ENCODE measurements at regions not wholly inside any gene's neighbourhood (a gene's known extent, or its start where the extent isn't known, plus 50 kb on each side); places are given as distances from the start of the nearest gene placed in this dataset.

DNA sequence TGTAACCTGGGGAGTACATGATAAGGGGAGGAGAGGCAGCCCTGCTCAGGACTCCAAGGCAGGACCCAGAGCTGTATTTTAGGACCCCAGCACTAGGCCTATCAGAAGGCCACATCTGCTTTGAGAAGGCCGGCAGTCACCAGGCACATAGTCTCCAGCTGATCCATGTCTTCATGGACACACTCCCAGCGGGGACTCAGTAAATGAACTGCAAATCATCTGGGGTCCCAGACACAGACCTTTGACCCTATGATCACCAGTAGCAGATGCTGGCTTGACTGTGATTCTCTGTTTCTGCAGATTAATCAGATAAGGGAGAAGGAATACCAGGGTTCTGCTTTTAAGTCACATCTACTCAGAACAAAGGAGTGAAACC lies 341.4 kb upstream of the PODXL start:
- H3K9ac ChIP-seq (ENCODE audit: low read length): no peak overlapping the region
- H3K4me3 ChIP-seq (ENCODE audit: low read length): no peak overlapping the region
- H3K27ac ChIP-seq (ENCODE audit: low read depth, low read length): no peak overlapping the region
- H3K4me1 ChIP-seq (ENCODE audit: control insufficient read depth, insufficient read depth, low read length): no peaks in the 10 kb centered on the region
- H3K36me3 ChIP-seq (ENCODE audit: control insufficient read depth, insufficient read depth, low read length): no peaks in the 10 kb centered on the region
- no peaks in the 10 kb centered on the region for H3K27me3 ChIP-seq (ENCODE audit: control insufficient read depth, insufficient read depth, low read length)

DNA sequence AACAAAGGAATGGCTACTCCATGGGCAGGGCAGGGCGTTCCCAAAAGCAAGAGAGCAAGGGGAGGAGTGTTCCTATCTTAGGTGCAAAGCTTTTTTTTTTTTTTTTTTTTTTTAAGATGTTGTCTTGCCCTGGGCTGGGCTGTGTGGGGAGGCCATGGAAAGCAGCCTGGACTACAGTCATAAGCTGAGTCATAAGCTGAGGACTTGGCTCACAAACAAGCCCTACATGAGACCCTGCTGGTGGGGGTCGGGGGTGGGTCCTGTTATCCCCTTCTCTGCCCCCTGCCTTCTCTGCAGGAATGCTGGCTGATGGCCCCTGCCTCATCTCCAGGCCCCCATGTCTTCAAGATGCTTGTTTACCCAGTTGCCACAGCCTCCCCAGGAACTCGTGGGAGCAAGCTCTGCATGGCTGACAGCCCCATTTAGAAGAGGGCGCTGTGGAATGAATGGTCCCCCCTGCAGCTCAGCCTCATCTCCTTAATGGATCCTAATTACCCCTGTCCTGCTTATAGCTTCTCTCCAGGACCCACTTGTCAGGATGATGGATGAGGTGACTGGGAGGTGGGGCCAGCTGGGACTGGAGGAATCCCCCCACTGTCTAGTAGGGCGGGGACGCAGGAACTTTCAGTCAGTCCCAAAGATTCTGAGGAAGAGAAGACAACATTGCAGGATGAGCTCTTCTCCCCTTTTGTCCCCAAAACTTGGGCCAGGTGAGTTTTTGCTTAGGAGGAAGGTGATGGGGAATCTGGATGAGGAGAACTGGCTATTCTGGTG lies 340.8 kb upstream of the PODXL start:
- Histone ChIP-seq H3K9ac (ENCODE audit: low read length) (no peak overlapping the region), H3K36me3 (ENCODE audit: control insufficient read depth, insufficient read depth, low read length) (no peaks in the 10 kb centered on the region), H3K27ac (ENCODE audit: low read depth, low read length) (no peak overlapping the region), H3K4me1 (ENCODE audit: control insufficient read depth, insufficient read depth, low read length) (no peaks in the 10 kb centered on the region), H3K4me3 (ENCODE audit: low read length) (no peak overlapping the region), H3K27me3 (ENCODE audit: control insufficient read depth, insufficient read depth, low read length) (no peaks in the 10 kb centered on the region)

DNA sequence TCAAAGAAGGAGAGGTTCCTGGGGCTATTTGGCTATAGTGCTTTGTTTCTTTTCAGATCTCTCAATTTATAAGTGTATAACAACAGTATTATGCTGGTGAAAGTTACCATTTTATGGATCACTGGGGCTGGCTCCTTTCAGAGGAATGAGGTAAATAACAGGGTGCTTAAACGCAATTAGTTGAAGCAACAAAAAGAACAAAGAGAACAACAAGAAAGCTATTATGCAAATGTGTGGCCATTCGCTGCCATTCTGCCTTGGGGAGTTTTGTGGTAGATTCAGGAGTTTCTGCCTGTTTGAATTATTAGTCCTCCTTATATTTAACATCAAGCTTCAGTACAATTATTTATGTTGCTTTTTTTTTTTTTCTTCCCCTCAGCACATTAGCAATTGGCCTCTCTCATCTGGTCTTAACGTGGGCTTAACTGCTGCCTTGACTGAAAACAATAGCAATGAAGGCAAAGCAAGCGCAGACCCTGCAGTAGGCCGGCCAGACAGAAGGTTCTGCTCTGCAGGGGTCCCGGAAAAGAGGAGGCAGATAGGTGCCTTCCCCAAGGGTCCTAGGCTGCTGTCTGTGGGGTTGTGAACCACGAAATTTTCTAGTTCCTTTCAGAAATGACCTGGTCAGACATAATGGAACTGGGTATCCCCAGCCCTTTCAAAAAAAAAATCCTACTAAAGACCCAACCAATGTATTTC lies 339.9 kb upstream of the PODXL start:
- Histone ChIP-seq H3K4me1 (ENCODE audit: control insufficient read depth, insufficient read depth, low read length) (no peaks in the 10 kb centered on the region), H3K27ac (ENCODE audit: low read depth, low read length) (no peak overlapping the region), H3K9ac (ENCODE audit: low read length) (no peak overlapping the region), H3K36me3 (ENCODE audit: control insufficient read depth, insufficient read depth, low read length) (no peaks in the 10 kb centered on the region), H3K4me3 (ENCODE audit: low read length) (no peak overlapping the region), H3K27me3 (ENCODE audit: control insufficient read depth, insufficient read depth, low read length) (no peaks in the 10 kb centered on the region)

DNA sequence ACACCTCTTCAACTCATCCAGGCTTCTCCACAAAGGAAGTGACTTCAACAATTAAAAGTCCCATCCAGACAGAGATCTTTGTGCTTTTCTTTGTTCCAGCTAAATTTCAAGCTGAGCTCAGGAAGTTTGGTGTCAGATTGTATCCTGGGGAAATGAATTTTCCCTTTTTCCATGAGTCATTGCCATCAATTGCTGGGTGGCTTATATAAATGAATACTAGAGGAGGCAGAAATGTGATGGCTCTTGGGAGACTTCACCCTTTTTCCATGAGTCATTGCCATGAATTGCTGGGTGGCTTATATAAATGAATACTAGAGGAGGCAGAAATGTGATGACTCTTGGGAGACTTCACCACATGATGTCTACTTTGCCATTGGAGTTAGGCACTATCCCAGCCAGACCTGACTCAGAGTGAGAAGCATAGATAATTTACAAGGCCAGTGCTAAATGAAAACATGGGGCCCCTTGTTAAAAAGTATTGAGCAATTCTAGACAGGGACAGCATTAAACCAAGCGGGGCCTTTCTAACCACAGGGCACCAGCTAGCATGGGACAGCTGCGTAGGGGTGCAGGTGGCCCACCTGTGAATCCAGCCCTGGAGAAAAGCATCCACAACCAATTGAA lies 339.2 kb upstream of the PODXL start:
- Histone ChIP-seq H3K27ac (ENCODE audit: low read depth, low read length) (no peak overlapping the region), H3K9ac (ENCODE audit: low read length) (no peak overlapping the region), H3K36me3 (ENCODE audit: control insufficient read depth, insufficient read depth, low read length) (no peaks in the 10 kb centered on the region), H3K4me3 (ENCODE audit: low read length) (no peak overlapping the region), H3K4me1 (ENCODE audit: control insufficient read depth, insufficient read depth, low read length) (no peaks in the 10 kb centered on the region), H3K27me3 (ENCODE audit: control insufficient read depth, insufficient read depth, low read length) (no peaks in the 10 kb centered on the region)

DNA sequence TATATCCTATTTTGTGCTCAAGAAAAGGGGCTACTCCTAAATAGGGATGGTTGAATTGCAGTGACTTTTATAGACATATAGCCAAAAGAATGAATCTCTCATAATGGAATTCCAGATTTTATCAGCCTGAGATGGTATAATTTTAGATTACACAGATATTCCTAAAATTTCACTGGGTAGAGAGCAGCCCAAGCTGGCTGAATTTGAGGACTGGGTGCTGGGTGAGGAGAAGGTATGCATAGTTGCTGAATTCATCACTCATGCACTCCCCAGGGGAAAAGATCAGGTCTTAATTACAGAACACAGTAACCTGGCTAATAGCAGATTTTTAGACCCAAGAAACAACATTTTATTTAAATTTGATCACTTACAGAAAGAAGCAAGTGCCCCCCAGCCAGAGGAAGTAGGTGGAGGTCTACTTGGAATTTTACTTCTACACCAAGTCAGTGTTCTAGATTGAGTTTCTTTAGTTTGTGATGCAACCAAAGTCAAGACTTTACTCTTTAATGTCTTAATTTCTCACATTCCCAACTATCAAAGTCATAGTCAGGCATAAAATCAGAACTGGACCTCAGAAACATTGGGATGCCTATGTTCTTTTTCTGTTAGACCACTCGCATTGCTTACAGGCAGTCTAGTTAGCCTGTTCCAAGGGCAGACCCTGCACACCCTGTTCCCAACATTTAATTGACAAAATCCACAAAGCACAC lies 337.4 kb upstream of the PODXL start:
- H3K36me3 ChIP-seq (ENCODE audit: control insufficient read depth, insufficient read depth, low read length): no peaks in the 10 kb centered on the region
- H3K27me3 ChIP-seq (ENCODE audit: control insufficient read depth, insufficient read depth, low read length): no peaks in the 10 kb centered on the region
- H3K4me1 ChIP-seq (ENCODE audit: control insufficient read depth, insufficient read depth, low read length): no peaks in the 10 kb centered on the region
- H3K9ac ChIP-seq (ENCODE audit: low read length): no peak overlapping the region
- no peak overlapping the region for H3K27ac ChIP-seq (ENCODE audit: low read depth, low read length)
- no peak overlapping the region for H3K4me3 ChIP-seq (ENCODE audit: low read length)

DNA sequence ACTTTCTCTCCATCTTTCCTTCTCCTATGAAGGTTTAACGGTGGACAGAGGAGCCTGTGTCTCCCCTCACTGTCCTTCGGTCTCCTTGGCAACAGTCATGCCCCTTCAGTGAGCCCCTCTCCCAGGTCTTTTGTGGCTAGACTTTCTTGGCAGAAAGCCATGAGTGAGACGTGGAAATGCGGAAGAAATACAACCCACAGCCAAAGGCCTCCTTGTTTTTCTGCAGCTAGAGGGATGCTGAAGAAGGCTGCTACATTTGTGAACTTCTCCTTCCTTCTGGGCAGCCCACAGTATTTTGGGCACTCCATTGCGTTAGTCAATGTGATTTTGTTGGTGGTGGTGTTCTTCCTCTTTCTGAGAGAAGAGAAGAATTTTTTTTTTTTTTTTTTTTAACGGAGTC lies 333.7 kb upstream of the PODXL start:
- Histone ChIP-seq H3K4me1 (ENCODE audit: control insufficient read depth, insufficient read depth, low read length) (no peaks in the 10 kb centered on the region), H3K4me3 (ENCODE audit: low read length) (no peak overlapping the region), H3K36me3 (ENCODE audit: control insufficient read depth, insufficient read depth, low read length) (no peaks in the 10 kb centered on the region), H3K27ac (ENCODE audit: low read depth, low read length) (no peak overlapping the region), H3K9ac (ENCODE audit: low read length) (no peak overlapping the region), H3K27me3 (ENCODE audit: control insufficient read depth, insufficient read depth, low read length) (no peaks in the 10 kb centered on the region)

DNA sequence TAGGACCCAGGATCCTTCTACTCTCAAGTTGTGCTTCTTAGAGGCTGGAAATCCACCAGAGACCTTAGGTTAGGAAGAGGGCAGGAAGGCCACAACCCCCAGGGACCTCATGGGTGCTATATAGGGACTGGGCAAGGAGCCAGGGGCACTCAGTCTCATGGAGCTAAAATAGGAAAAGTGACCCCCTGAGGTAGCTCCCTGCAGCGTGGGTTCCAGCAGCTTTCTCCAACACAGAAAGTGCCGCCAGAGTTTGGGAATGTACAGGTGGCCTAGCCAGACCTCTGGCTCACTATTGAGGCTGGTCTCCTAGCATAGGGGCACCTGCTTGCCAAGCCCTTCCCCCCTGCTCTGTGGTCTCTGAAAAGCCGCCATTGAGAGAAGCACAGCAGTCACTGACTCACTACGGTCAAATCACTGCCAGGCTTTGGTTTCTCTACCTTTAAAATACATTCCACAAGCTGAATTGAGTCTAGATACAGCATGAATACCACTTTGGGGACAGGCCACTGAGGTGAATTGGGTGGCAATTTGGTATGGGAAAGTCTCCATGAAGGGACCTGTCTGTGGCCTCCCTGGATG lies 333.2 kb upstream of the PODXL start:
- no peaks in the 10 kb centered on the region for H3K4me1 ChIP-seq (ENCODE audit: control insufficient read depth, insufficient read depth, low read length)
- no peaks in the 10 kb centered on the region for H3K36me3 ChIP-seq (ENCODE audit: control insufficient read depth, insufficient read depth, low read length)
- H3K4me3 ChIP-seq (ENCODE audit: low read length): no peak overlapping the region
- no peaks in the 10 kb centered on the region for H3K27me3 ChIP-seq (ENCODE audit: control insufficient read depth, insufficient read depth, low read length)
- H3K9ac ChIP-seq (ENCODE audit: low read length): no peak overlapping the region
- no peak overlapping the region for H3K27ac ChIP-seq (ENCODE audit: low read depth, low read length)

DNA sequence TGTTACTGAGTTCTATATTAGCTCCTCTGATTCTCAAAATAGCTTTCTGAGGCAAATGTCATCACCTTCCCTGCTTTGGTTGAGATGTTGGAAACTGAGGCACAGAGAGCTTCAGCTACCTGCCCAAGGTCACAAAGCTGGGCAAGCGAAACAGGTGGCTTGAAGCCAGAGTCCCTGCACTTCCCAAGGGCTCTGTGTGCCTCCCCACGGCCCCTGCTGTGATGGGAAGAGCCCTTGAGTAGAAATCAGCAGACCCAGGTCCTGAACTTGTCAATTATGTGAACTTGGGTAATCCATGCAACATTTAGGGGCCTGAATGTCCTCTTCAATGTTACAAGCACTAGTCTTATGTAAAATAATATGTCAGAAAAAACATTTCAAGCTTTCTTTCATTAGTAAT lies 327.3 kb upstream of the PODXL start:
- Histone ChIP-seq H3K4me1 (ENCODE audit: control insufficient read depth, insufficient read depth, low read length) (no peaks in the 10 kb centered on the region), H3K27me3 (ENCODE audit: control insufficient read depth, insufficient read depth, low read length) (no peaks in the 10 kb centered on the region), H3K4me3 (ENCODE audit: low read length) (no peak overlapping the region), H3K9ac (ENCODE audit: low read length) (no peak overlapping the region), H3K27ac (ENCODE audit: low read depth, low read length) (no peak overlapping the region), H3K36me3 (ENCODE audit: control insufficient read depth, insufficient read depth, low read length) (no peaks in the 10 kb centered on the region)

DNA sequence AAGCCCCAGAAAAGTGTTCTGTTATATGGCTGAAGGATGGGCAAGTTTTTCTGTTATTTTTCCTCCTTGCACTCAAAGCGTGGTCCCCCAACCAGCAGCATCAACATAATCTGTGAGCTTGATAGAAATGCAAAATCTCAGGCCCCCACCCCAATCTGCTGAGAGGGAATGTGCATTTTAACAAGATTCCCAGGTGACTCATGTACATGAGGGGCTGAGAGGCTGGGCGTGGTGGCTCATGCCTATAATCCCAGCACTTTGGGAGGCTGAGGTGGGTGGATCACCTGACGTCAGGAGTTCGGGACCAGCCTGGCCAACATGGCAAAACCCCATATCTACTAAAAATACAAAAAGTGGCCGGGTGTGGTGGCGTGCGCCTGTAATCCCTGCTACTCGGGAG lies 326.8 kb upstream of the PODXL start:
- no peaks in the 10 kb centered on the region for H3K27me3 ChIP-seq (ENCODE audit: control insufficient read depth, insufficient read depth, low read length)
- H3K9ac ChIP-seq (ENCODE audit: low read length): no peak overlapping the region
- no peak overlapping the region for H3K4me3 ChIP-seq (ENCODE audit: low read length)
- H3K4me1 ChIP-seq (ENCODE audit: control insufficient read depth, insufficient read depth, low read length): no peaks in the 10 kb centered on the region
- no peak overlapping the region for H3K27ac ChIP-seq (ENCODE audit: low read depth, low read length)
- no peaks in the 10 kb centered on the region for H3K36me3 ChIP-seq (ENCODE audit: control insufficient read depth, insufficient read depth, low read length)

DNA sequence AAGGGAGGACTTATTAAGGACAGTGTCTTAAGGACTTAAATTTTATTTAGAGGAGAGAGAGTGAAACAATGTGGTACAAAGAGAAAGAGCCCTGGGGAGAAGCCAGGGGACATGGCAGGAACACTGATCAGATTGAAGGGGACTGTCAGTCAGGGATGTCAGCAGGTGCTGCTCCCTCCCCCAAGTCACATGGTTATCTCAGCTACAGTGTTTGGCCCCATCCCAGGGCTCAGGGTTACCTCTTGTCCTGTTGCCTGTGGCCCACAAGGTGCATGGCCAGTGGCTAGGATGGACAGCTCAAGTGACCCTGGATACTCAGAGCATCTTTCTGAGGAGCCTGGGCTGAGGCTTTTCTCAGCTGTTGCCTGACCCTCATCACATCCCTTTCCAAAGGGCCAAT lies 325.9 kb upstream of the PODXL start:
- Histone ChIP-seq H3K27me3 (ENCODE audit: control insufficient read depth, insufficient read depth, low read length) (no peaks in the 10 kb centered on the region), H3K27ac (ENCODE audit: low read depth, low read length) (no peak overlapping the region), H3K36me3 (ENCODE audit: control insufficient read depth, insufficient read depth, low read length) (no peaks in the 10 kb centered on the region), H3K9ac (ENCODE audit: low read length) (no peak overlapping the region), H3K4me3 (ENCODE audit: low read length) (no peak overlapping the region), H3K4me1 (ENCODE audit: control insufficient read depth, insufficient read depth, low read length) (no peaks in the 10 kb centered on the region)

DNA sequence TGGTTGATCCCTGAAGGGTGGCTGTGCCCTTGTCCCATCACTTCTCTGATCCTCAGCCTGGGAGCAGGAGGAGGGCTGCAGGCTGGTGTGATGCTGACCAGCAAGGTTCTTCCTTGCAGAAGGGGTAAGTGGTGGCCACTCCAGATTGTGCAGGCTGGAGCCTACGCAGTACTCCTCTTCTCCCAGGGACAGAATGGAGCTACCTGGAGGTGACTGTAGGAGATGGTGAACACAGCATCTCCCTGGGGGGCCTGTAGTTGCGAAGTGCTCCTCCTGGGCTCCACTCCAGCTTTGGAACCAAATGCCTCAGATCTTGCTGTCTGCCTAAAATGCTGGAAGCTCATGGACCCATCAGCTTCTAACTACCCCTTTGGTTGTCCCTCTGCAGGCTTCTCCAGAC lies 323.6 kb upstream of the PODXL start:
- Histone ChIP-seq H3K4me1 (ENCODE audit: control insufficient read depth, insufficient read depth, low read length) (no peaks in the 10 kb centered on the region), H3K36me3 (ENCODE audit: control insufficient read depth, insufficient read depth, low read length) (no peaks in the 10 kb centered on the region), H3K27ac (ENCODE audit: low read depth, low read length) (no peak overlapping the region)

DNA sequence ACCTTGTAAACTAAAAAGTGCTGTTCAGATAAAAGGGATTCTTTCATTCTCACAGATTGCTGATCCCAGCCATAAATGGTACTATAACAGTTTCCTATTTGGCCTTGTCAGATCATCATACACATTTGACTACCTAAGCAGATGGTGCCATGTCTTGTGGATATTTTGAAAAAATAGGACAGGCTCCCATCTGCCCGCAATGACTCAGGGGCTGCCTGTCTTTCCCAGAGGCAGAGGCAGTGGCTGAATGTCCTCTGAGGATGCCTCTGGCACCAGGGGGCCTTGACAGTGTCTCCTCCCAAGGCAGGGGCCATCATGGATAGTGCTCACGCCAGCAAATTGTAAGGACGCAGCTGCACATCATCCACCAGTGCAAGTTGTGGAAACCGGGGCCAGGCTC lies 323.0 kb upstream of the PODXL start:
- H3K27ac ChIP-seq (ENCODE audit: low read depth, low read length): no peak overlapping the region
- H3K4me1 ChIP-seq (ENCODE audit: control insufficient read depth, insufficient read depth, low read length): no peaks in the 10 kb centered on the region
- no peaks in the 10 kb centered on the region for H3K27me3 ChIP-seq (ENCODE audit: control insufficient read depth, insufficient read depth, low read length)
- no peak overlapping the region for H3K9ac ChIP-seq (ENCODE audit: low read length)
- H3K36me3 ChIP-seq (ENCODE audit: control insufficient read depth, insufficient read depth, low read length): no peaks in the 10 kb centered on the region
- no peak overlapping the region for H3K4me3 ChIP-seq (ENCODE audit: low read length)

More for the DNA sequence above, 323.6 kb upstream of the PODXL start:
- Histone ChIP-seq H3K9ac (ENCODE audit: low read length) (no peak overlapping the region), H3K27me3 (ENCODE audit: control insufficient read depth, insufficient read depth, low read length) (no peaks in the 10 kb centered on the region), H3K4me3 (ENCODE audit: low read length) (no peak overlapping the region)

Measured in rectal smooth muscle tissue (tissue), 1 donor.